ENCODE measurements at regions not wholly inside any gene's neighbourhood (a gene's known extent, or its start where the extent isn't known, plus 50 kb on each side); places are given as distances from the start of the nearest gene placed in this dataset.

DNA sequence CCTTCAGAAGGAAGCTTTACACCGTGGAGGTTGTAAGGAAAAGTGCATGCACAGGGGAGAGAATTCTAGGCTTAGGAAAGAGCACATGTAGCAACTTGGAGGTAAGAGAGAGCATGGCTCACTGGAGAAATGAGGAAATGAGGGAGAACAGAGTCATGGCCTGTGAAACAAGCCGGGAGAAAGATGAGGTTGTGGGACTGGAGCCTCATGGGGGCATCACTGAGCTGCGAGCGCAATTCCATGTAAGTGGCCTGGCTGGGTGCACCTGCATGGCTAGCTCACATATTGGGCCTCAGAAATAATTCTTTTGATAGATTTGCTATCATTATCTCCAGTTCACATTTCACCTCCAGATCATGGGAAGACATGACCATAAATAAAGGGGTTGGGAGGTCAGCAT is 785.5 kb upstream of the RAB6C start:
- TF ChIP-seq POLR2A (IDR thresholded peaks at IDR 0.05) (no peak), POLR2AphosphoS5 (IDR thresholded peaks at IDR 0.05) (no peak)
- TF ChIP-seq, protein P1, sequence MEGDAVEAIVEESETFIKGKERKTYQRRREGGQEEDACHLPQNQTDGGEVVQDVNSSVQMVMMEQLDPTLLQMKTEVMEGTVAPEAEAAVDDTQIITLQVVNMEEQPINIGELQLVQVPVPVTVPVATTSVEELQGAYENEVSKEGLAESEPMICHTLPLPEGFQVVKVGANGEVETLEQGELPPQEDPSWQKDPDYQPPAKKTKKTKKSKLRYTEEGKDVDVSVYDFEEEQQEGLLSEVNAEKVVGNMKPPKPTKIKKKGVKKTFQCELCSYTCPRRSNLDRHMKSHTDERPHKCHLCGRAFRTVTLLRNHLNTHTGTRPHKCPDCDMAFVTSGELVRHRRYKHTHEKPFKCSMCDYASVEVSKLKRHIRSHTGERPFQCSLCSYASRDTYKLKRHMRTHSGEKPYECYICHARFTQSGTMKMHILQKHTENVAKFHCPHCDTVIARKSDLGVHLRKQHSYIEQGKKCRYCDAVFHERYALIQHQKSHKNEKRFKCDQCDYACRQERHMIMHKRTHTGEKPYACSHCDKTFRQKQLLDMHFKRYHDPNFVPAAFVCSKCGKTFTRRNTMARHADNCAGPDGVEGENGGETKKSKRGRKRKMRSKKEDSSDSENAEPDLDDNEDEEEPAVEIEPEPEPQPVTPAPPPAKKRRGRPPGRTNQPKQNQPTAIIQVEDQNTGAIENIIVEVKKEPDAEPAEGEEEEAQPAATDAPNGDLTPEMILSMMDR (IDR thresholded peaks at IDR 0.05) = no peak

Data from prostate gland (tissue), 2 donors.